NCI-H1930 (cell line): ENCODE measurements at regions not wholly inside any gene's neighbourhood (a gene's known extent, or its start where the extent isn't known, plus 50 kb on each side); places are given as distances from the start of the nearest gene placed in this dataset.

Experiments
- DNase-seq, 2 experiments: peaks; one replicate each; lab custom pipeline; 2025; lab: John Stamatoyannopoulos, UW

DNA sequence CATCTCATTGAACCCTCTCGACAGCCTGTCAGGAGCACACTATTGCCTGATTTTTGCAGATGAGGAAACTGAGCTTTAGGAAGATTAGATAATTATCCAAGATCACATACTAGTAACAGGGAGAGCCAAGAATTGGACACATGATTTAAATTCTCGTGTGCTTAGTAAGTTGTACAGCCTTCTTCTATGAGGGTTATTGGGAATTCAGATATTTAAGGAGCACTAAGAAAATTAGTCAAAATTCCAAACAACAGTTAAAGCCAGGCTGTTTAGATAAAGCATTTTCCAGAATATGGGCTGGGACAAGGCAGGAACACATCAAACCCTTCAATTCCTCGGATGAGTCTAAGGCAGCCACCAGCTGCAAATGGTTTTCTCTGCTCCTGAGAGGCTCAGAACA is 148.8 kb downstream of the TMEM30B start:
- DNase-seq = no peak

DNA sequence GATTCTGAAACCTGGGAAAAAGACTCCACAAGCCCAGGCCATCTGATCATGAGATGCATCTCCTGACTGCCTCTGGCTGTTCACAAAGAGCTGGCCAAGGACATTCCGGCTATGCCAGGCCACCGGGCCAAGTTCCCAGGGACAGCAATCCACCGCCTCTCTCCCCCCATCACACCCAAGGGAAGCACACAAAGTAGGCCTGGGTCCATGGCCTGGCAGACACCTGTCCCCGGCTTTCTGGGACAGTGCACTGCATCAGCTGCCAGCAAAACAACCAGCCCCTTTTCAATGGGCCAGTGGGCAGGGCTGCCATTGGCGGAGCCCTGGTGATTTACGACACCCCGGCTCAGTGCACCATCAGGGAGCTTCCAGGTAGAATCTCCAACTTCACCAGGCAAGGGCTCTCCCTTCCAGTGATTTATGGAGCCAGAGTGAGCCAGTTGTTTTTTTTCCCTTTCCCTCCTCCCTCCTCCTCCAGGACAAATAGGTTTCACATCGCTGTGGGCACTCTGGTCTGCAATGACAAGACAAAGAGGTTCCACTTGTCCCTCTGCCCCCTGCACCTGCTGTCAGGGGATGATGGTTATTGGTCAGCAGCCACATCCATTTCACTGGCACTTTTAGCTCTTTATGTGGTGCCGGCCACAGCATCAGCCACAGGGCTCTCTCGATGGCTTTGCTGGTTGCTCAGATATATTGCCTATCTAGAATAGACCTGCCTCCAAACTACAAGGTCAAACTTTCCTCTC is 149.6 kb downstream of the SLC38A6 start:
- DNase-seq = no peak

DNA sequence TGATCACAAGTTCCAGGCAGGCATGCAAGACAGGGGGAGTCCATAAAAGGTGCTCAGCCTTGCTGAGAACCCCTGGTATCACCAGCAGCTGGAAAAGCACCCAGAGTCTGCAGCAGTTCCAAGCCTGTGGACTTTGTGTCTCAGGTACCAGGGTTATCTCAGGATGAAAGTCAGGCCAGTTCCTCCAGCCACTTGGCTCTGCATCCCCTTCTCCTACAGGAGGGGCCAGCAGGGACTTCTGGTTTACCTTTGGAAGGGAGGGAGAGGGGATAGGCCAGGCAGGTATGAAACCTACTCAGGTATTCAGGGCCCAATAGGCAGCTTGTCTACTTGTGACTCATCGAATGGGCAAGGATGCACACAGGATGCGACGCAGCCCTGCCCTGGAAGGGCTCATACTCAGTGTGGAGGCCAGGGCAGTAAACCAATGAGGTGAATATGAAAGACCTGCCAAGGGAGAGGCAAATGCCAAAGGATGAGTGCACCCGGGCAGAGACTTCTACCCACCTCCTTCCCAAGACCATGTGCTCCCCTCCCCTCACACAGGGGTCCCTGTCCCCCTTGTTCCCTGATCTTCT is 148.2 kb downstream of the SLC38A6 start:
- DNase-seq = no peak

DNA sequence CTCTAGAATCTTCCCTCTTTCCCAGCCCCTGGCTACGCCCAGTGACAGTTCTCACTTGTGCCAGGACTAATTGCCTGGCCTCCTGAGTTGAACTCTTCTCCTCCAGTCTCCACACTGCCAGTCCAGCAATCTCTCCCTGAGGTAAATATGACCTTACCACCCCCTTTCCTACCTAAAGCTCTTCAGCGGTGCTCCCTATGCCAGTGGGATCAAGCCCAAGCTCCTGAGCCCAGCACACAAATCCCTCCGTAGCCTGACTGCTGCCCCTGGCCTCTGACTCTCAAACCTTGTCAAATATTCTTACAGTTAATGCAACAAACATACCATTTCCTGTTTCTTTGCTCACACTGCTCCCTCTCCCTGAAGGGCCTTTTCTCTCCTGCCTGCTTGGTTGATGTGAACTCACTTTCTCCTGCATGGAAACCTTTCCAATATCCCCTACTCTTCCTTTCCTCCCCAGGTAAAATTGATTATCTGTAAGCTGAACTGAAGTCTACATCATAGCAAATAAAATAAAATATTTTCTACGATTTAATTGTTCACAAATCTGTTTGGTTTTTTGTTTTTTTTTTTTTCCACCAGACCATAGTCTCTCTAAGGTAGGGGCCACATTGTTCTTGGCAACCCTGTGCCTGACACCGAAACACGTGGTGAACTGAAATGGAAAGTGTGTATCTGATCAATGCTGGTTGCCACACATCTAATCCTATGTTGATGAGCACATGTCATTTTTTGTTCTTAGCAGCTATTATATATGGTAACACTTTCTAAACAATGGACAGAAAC is 147.5 kb downstream of the SLC38A6 start:
- no peak for DNase-seq

DNA sequence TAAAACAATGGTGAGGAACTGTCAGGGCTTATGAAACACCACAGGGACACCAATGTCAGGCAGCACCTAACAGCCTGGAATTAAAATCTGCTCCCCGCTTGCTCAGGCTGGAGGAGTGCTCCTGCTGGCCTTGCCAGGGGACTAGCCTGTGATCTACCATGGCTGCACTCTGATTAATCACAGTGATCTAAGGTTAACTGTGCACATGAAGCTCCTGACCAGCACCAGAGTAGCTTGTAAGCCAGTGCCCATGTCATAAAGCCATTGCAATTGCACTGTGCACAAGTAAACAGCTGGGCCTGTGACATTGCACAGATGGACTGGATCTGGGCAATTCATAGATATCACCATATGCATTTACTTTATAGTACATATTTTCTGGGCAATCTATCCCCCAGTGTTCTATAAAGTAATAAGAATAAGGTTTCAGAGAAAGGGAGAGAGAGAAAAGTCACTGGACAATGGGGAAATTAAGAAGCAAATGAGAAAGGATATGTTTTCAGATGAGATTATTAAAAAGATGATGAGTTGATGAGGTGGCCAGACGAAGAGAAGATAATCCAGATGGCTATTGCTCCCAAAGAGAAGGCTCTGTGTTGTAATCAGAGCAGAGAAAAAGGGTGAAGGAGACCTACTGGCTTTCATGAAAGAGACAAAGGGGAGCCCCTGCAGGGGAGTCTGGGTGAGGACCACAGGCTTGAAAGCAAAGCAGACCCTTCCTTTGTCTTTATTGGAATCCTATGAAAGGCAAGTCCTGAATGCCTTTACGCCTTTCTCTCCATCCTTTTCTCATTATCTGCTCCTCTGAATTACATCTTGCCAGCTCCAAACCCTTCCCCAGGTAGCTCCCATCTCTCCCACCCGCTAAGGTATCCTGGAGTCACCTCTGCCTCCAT is 145.8 kb downstream of the SLC38A6 start:
- DNase-seq = no peak

DNA sequence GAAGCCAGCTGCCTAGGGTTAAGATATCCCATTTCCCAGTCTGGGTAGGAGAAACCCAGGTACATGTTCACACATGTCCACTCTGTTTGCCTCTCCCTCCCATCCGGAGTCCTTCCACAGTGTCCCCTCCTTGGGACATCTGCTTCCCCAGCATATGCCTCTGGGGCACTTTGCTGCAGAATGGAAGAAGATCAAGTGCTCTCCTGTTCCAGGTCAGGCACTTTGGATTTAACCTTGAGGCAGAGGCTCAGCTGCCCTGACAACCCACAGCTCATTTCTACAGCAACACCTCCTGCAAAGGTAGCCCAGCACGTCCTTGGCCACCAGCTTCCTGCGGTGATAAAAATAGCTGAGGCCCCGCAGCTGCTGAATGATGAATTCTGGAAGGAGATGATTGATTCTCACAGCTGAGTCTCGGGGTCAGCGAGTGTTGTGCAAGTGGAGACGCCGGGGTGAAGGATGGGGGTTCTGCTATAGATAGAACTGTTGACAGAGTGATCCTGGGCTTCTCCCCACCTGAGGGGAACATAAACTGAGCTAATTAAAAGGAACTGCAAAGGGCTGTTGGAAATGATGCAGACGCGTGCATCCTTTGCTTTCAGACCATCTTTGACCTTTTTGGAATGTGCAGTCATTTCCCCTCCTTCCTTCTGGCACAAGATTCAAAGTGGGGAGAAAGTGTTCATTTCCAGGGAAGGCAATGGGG is 145.0 kb downstream of the SLC38A6 start:
- DNase-seq = no peak

DNA sequence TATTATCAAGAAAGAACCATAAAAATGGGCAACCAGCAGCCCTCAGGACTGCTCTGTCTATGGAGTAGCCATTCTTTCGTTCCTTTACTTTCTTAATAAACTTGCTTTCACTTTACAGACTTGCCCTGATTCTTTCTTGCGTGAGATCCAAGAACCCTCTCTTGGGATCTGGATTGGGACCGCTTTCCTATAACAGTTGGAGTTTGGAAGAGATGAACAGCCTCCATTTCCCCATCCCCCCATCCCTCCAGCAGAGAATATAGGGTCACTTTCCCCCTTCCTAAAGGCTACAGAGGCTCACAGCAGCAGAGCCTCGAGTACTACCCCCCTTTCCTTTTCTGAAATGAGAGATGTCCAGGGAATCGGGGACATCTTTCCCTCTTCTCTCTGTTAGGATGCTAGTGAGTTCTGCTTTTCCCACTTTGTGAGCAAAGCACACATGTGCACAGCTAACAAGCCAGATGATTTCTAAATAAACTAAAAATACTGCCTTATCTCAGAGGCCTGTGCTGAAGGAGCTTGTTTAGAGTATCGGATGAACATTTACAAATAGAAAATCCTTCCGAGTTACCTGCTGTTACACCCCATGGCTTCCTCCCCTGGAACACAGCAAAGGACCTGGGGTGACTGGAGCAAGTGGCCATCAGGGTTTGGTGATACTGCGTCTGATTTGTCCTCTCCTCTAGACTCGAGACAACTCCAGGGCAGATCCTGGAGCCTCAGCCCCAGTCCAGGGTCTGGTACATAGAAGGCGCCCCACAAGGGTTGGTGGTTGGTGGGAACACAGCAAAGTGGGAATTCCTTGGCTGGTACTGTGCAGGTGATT is 144.2 kb downstream of the SLC38A6 start:
- DNase-seq = no peak

DNA sequence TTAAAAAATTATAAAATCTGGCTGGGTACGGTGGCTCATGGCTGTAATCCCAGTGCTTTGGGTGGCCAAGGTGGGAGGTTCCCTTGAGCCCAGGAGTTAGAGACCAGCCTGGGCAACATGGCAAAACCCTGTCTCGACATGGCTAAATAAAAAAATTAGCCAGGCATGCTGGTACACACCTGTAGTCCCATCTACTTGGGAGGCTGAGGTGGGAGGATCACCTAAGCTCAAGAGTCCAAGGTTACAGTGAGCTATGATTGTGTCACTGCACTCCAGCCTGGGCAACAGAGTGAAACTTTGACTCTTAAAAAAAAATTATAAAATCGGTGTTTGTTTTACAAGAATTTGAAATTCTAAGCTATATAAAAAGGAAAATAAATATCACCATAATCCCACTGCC is 141.8 kb downstream of the SLC38A6 start:
- DNase-seq = no peak

DNA sequence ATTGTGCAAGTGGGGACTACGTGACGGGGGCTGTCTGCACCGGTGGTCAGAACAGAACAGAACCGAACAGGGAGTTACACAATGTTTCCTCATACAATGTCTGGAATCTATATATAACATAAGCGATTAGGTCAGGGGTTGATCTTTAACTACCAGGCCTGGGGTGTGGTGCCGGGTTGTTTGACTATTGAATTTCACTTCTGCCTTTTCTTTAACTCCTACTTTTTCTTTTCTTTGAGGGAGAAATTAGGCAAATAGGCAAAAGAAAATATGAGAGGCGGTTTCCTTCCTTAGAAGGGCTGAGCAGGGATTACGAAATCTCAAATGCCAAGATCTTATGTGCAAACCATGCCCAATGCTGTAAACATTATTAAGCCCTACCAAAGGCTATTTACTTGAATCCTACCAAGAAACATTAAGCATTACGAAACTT is 140.3 kb downstream of the SLC38A6 start:
- no peak for DNase-seq

DNA sequence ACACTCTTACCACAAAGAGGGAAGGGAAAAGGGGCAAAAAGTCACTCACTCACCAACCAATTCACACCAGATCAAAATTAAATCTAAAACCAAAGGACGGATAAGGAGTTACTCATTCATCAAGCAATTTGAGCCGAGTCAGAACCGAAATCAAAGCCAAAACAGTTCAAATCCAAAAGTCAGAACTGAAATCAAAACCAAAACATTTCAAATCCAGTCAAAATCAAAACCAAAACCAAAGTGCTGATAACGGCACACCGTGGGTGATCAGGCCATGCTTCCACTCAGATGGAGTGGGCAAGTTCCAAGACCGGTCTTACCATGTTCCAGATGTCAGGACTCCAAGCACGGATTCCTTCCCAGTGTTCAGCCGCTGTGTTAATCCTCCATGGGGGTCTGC is 139.5 kb downstream of the SLC38A6 start:
- DNase-seq = no peak

DNA sequence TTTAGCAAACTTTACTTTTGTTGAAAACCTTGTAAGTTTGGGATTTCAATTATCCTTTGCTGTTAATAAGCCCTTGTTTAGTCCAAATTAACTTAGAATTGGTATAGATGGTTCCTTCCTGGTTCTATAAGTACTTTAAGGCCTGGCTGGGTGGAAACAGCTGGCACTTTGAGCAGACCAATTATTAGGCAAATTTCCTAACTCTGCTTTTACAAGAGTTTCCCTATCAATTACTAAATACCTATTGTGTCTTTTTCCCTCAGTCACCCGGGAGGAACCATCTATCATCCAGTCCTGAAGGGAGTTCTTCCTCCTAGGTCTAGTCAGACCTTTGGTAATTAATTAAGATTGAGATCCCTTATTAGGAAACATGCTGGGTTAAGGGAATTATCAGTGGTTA is 138.0 kb downstream of the SLC38A6 start:
- DNase-seq = no peak

DNA sequence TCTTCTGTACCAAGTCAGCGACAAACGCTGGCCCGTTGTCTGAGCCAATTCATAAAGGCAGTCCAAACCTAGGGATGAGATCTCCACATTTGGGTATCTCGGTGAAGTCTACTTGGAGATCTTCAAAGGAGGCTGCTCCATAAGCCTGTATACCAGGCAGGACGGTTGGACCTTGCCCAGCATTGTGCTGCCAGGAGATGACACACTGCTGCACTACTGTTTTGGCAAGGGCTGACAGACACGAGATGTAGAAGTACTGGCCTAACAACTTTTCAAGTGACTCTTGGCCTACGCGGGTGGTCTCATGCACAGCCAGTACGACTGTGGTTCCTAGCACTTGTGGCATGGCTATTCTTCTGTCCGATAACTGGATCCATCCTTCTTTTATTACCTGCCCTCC is 135.3 kb downstream of the SLC38A6 start:
- DNase-seq = no peak

DNA sequence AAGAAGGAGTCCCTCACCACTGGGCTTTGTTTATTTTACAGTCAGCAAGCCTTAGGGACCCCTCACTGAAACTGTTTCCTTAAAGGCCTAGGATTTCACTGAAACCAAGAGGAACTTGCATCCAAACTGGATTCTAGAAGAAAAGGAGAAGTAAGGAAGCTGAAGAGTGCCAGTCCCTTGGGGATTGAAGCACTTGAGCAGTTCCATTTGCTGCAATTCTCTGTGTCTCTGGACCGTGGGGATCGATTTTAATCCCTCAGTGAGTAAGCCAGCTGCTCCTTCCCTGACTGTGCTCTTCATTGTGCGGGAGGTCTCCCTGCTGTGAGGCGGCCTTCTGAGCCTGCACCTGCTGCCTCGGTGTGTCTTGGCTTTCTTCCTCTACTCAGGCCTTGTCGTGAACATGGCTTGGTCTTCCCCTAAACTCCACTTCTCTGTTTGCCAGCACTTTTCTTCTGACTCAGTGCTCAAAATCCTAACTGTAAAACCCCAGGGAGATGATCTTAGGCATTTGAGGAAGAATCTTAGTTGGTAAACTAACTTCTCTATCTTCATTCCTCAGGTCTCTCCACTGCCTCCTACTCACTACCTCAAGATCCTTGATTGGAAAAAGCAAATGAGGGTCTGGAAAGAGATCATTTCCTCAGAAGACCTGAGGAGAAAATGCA is 132.6 kb downstream of the SLC38A6 start:
- DNase-seq = no peak

DNA sequence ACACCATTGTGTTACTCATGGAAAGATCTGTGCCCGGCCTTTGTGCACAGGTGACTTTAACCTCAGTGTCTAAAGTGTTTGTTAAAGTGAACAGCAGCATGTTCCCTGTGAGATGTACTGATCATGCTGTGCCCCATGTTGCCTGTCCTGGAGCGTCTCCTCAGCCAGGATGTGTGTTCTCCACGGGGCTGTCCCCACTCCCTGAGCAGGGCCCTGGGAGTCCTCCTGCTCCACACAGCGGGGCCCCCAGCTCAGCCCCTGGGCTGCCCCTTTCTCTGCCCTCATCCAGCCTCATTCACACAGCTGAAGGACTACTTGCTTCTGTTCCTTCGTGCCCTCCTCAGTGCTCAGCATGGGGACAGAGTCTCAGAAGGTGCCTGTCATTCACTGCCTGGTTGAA is 131.5 kb downstream of the SLC38A6 start:
- DNase-seq = no peak

DNA sequence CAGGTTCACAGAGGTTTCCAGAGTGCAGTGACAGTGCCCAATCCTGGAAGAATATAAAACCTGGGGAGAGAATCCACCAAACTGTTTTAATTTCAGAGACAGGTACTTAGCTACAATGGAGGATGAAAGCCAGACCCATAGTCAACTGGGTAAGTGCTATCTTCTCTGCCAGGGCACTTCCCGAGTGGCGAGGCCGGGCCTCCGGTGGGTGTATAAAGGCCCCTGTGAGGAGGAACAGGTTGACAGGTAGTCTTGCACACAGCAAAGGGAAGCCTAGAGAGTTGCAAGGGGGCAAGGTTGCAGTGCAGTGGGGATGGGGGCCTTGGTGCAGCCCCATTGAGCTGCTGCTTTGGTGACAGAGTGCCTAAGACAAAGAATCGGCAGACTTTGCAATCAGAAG is 130.7 kb downstream of the SLC38A6 start:
- no peak for DNase-seq

DNA sequence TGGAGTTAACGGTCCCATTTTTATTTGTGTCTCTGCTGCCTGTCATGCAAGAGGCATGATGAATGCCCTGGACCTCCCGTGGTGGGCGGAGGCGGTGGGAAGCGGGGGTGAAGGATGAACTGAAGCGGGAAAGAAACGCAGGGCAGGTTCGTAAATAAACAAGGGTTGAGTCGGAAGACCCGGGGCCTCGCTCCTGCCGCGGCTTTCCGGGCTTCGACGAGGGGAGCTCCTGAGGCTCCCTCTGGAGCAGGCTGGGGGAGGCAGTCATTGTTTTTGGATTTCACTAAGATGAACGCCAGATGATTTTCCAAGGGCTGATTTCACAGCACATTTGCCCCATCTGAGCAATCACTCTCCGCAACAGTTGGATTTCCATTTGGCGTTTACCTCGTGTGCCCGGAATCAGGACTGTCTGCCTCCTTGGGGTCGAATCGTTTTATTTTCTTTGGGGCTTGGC is 130.2 kb downstream of the SLC38A6 start:
- no peak for DNase-seq

DNA sequence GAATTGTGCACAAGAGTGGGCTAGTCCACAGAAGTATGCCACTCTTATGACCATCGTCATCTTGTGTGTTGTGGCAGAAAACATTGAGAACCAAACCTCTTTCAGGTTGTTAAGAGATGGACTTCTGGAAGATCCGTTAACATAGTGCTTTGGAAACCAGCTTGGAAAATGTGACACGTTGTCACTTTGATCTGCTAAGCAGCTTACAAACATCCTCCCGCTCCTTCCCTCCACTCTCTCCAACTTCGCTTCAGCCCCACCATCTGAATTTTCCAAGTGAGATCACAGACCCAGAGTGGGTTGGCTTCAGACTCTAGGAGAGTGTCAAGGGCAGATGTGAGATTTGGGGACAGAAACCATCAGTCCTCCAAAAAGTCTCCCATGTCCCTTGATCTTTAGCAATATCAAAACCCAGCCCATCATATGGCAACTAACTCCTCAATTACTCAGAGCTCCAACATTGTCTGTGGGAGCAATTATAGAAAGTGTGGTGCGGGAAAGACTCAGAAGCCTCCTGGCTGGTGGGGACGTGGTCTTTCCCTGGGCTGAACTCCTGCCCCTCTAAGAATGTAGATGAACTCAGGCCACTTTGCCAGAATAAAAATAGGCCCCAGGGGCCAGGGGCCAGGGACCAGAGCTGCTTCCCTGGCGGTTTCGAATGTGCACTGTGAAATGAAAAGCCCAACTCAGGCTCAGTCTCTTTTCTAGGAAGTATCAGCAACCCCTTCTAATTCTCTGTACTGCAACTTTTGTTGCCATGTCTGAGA is 129.5 kb downstream of the SLC38A6 start:
- DNase-seq = no peak

DNA sequence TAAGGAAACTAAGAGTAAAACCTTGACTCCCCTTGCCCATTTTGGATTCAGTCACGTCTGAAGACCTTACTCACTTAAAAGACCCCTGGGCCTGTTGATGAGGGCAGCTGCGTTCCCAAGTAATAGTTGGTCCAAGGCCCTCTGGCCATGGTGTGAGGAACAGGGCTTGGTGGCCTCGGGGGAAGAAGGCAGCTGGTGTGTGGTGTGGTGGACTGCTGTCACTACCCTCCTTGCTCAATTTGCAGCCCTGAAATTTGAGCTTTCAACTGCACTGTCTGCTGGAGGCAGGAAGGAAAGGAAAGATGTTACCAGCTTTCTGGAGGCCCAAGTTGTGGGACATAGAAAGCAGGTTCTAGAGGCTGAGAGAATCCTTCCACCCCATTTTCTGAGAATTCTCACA is 128.2 kb downstream of the SLC38A6 start:
- no peak for DNase-seq

DNA sequence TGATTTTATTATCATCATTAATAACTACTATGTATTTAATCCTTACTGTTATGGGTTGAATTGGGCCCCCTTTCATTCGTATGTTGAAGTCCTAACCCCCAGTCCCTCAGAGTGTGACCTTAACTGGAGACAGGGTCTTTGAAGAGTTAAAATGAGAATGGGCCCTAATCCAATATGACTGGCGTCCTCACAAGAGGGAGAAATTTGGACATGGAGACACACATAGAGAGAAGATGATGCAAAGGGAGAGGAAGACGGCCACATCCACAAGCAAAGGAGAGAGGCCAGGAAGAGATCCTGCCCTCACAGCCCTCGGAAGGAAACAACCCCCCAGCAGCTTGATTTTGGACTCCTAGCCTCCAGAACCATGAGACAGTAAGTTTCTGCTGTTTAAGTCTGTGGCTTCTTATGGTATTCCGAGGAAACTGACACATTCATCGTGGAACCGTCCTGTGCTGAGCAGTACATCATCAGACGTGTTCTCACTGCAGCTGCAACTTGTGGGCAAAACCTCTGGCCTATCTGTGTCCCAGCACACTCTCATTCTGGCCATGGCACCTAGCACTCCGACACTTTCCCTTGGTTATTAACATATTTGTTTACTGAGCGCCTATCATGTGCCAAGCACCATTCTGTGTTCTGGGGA is 127.6 kb downstream of the SLC38A6 start:
- no peak for DNase-seq
